Erythroblast (primary cell): ENCODE measurements at regions not wholly inside any gene's neighbourhood (a gene's known extent, or its start where the extent isn't known, plus 50 kb on each side); places are given as distances from the start of the nearest gene placed in this dataset.

ENCODE experiments used
- DNase-seq, 2 experiments: peaks; one replicate each; lab custom pipeline; 2025; lab: John Stamatoyannopoulos, UW
- GATA1 ChIP-seq: IDR thresholded peaks from 2 replicates; pipeline ENCODE4 v1.6.1; 2011; ENCODE audit warnings: low read depth, mild to moderate bottlenecking, control low read depth, low read length, moderate library complexity
- POLR2A ChIP-seq: IDR thresholded peaks from 2 replicates; pipeline ENCODE4 v1.6.1; 2011; ENCODE audit warnings: mild to moderate bottlenecking, low read length

GRCh38 chr9:120338340-120338739 lies 241.6 kb downstream of the CDK5RAP2 start:
- DNase-seq = no peak
- no peak for TF ChIP-seq GATA1
- TF ChIP-seq POLR2A = no peak

GRCh38 chr9:120337131-120337530 lies 242.8 kb downstream of the CDK5RAP2 start:
- DNase-seq = no peak
- TF ChIP-seq GATA1 (no peak), POLR2A (no peak)

GRCh38 chr9:120336753-120337090 lies 243.2 kb downstream of the CDK5RAP2 start:
- TF ChIP-seq GATA1 (no peak), POLR2A (no peak)
- DNase-seq = no peak

GRCh38 chr9:120336021-120336752 lies 243.8 kb downstream of the CDK5RAP2 start:
- DNase-seq = no peak
- TF ChIP-seq POLR2A = no peak
- no peak for TF ChIP-seq GATA1

GRCh38 chr9:120331913-120332312 lies 248.1 kb downstream of the CDK5RAP2 start:
- no peak for DNase-seq
- TF ChIP-seq POLR2A (no peak), GATA1 (no peak)

GRCh38 chr9:120330031-120330430 lies 249.9 kb downstream of the CDK5RAP2 start:
- no peak for DNase-seq
- no peak for TF ChIP-seq POLR2A
- TF ChIP-seq GATA1 = no peak

GRCh38 chr9:120327322-120327721 lies 252.6 kb downstream of the CDK5RAP2 start:
- TF ChIP-seq POLR2A (no peak), GATA1 (no peak)
- no peak for DNase-seq

GRCh38 chr9:120326049-120326693 lies 253.8 kb downstream of the CDK5RAP2 start:
- no peak for TF ChIP-seq POLR2A
- TF ChIP-seq GATA1 = no peak
- no peak for DNase-seq

GRCh38 chr9:120324996-120325642 lies 254.8 kb downstream of the CDK5RAP2 start:
- no peak for DNase-seq
- no peak for TF ChIP-seq POLR2A
- TF ChIP-seq GATA1 = no peak

GRCh38 chr9:120324461-120324860 lies 255.5 kb downstream of the CDK5RAP2 start:
- DNase-seq = no peak
- TF ChIP-seq POLR2A (no peak), GATA1 (no peak)

GRCh38 chr9:120323125-120323524 lies 256.8 kb downstream of the CDK5RAP2 start:
- DNase-seq = no peak
- no peak for TF ChIP-seq POLR2A
- TF ChIP-seq GATA1 = no peak

- TF ChIP-seq POLR2A (no peak), GATA1 (no peak)
These were observed 260.5 kb downstream of the CDK5RAP2 start for GRCh38 chr9:120319452-120319851.

GRCh38 chr9:120315154-120315553 lies 264.8 kb downstream of the CDK5RAP2 start:
- TF ChIP-seq POLR2A (no peak), GATA1 (no peak)
- DNase-seq = no peak

More at GRCh38 chr9:120319452-120319851, 260.5 kb downstream of the CDK5RAP2 start:
- DNase-seq = no peak

GRCh38 chr9:120312031-120312430 lies 267.9 kb downstream of the CDK5RAP2 start:
- TF ChIP-seq POLR2A = no peak
- no peak for TF ChIP-seq GATA1
- no peak for DNase-seq
